ENCODE measurements at regions not wholly inside any gene's neighbourhood (a gene's known extent, or its start where the extent isn't known, plus 50 kb on each side); places are given as distances from the start of the nearest gene placed in this dataset.
A peak's percentile ranks its signal among the peaks of the same experiment; 100 is the strongest.

DNA sequence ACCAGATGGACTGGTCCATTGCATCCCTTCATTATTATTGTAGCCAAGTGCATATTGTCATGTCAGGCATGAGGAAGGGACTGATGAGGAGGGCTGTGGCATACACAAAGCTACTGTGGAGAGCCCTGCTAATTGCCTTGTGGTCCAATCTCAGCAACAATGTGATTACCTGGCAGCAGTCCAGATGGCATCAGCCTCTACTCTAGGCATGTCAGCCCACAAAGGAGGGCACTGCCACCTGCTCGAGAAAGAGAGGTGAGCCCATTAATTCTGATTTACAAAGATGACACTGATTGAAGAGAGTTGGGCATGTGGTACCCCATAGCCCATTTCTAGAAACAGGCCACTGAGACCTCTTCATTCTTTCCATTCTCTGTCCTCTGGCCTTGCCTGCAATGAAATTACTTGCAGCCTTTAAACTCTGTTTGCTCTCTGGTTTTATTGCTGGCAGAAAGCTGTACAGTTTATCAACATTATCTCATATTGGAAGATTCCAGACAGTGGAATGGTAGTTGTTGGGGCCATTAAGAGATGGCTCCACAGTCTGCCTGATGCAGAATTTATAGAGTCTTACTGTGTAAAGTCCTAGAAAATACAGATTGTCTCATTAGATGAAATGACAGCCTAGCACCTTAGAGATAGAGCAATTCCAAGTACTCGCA lies 307.7 kb downstream of the ARPP21 start:
- DNase-seq (ENCODE audit: low read depth), result no peak

- DNase-seq (ENCODE audit: low read depth), result no peak
Measured at GRCh38 chr3:35950021-35950420, 310.7 kb downstream of the ARPP21 start.

DNA sequence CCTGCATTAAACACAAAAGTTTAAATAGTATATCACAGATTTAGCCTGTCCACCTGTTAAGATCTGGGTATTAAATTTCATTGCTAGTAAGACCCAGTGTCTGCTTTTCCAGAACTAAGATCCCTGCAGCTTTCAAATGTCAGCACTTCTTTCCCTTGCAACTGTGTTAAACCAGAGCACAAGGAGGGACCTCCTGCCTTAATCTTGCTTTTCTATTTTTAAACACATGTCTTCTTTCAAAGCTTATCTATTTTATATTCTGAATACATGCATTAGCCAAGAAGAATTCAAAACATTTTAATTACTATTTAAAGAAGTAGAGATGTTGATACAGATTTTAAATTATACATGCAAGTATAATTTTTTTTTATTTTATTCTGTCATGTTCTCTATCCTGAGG lies 315.1 kb downstream of the ARPP21 start:
- no peak for DNase-seq (ENCODE audit: low read depth)

DNA sequence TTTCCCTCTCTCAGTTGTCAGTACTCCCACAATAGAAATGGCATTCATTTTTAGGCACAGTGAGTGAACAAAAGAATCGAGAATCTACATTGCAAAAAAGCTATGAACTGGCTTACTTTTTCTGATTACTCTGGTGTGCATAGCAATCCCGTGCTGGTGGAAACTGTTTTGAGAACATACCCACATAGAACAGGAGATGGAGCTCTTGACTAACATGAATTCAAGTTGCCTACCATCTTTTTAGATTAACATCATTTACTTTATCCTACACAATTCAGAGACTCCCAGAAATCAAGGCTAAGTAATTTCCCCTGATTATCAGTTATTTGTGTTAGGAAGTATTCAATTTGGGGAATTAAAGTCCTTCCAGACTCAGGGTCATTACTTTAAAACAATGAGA lies 326.6 kb downstream of the ARPP21 start:
- DNase-seq (ENCODE audit: low read depth), result peak; percentile 57

DNA sequence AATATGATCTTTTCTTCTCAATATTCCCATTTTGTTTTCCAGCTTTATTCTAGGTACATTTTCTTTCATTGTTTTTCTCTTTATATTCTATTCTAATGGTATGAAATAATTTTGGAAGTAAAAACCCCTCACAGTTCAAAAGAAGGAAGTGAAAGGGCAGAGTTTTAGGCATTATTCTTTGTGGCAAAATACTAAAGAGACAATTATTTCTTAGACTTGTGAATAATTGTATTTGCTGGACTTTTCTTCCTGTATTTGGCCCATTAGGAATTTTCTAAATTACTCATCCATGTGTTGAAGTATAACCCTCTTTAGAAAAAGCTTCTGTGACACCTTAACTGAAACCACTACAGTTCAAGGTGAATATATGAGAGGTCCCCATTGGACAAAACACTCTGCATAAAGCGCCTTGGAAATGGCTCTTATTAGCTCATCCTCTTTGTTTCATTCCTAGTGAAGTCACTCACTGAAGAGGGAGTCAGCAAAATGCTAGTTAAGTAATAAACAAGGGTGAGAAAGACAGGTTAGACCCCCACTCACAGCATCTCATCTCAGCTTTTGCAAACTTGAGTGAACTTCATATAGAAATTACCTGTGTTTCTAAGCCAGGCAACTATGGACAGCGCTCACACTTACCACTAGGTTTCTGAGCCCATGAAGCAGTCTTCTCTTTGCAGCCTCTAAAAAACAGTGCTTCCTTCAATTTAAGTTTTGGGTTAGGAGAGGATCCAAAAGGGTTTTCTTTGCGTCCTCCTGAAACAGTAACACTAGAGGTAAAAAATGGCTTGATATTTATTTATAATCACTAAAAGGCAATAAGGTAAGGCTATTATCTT lies 327.5 kb downstream of the ARPP21 start:
- DNase-seq (ENCODE audit: low read depth), result no peak

DNA sequence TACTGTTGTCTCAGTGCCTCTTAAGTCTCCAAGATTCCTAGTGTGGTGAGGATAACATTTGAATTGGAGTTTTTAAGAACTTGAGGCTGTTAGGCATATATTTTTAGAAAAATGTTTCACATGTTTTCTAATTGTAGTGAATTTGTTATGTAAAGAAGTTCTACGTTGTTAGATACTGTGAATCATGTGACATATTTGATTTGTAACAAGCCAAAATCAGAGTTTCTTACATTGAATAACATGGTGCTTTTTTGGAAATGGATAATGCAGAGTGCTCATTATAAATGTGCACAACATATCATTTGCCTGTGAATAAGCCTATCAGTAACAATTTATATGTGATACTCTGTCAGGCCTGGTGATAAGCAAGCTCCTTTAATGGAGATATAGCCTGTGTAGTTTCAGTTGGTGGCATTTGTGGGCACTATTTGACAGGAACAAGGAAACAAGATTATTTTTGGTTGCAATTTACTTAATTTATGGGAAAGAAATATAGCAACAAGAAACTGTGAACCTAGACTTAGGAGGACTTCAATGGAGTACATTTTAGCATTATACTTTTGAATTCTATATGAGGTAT lies 328.8 kb downstream of the ARPP21 start:
- DNase-seq (ENCODE audit: low read depth), result no peak

DNA sequence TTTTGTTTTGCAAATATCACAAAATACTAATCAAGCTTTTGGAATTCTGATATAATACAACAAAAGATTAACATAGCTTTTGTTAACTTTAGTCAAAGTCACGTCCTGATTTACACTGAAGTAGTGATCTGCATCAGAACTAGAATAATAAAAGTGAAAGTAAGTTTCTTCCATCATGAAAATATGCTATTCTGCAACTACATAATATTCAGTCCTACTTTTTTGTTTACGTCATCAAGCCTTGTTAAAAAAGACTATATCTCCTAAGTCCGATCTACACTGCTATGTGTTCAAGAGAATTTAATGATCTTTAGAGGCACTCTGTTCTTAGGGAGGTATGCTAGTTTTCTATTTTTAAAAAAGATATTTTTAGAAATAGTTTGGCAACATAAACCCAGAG lies 330.1 kb downstream of the ARPP21 start:
- DNase-seq (ENCODE audit: low read depth), result no peak

DNA sequence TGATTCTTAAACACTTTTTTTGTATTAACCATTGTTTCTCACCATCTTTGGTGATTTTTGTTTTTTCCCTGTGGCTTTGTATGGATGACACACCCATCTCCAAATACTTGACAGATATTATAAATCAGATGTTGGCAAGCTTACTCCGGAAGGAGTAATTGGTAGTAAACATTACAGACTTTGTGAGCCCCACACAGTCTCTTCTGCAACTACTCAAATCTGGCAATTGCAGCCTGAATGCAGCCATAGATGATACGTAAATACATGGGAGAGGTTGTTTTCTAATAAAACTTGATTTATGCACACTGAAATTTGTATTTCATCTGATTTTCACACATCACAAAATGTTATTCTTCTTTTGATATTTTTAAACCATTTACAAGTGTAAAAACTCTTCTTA lies 331.5 kb downstream of the ARPP21 start:
- DNase-seq (ENCODE audit: low read depth), result no peak

- DNase-seq (ENCODE audit: low read depth), result no peak
Measured at GRCh38 chr3:35971686-35972085, 332.4 kb downstream of the ARPP21 start.

DNA sequence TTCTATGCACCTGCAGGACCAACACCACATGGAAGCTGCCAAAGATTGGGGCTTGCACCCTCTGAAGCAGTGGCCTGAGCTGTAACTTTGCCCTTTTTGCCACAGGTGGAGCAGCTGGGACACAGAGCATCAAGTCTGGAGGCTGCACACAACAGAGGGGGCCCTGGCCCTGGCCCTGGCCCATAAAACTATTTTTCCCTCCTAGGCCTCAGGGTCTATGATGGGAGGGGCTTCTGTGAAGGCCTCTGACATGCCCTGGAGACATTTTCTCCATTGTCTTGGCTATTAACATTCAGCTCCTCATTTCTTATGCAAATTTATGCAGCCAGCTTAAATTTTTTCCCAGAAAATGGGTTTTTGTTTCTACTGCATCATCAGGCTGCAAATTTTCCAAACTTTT lies 335.5 kb downstream of the ARPP21 start:
- no peak for DNase-seq (ENCODE audit: low read depth)

GRCh38 chr3:35986161-35986560 lies 346.8 kb downstream of the ARPP21 start:
- no peak for DNase-seq (ENCODE audit: low read depth)

GRCh38 chr3:35987386-35987785 lies 348.1 kb downstream of the ARPP21 start:
- DNase-seq (ENCODE audit: low read depth), result no peak

DNA sequence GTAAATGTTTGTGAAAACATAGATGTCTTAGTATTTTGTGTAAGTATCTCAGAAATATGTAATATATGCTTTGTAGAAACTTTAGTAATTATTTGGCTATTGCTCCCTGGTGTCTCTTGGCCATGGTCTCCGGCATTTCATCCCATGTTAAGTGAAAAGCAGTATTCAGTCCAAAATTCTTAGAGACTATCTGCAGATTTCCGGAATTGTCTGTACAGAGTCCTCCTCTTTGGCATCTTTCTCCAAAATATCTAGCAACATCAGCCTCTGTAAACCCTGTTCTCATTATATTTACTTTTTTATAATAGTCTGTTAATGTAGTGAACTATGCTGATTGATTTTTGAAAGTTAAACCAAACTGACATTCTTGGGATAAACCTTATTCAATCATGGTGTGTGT lies 352.7 kb downstream of the ARPP21 start:
- no peak for DNase-seq (ENCODE audit: low read depth)

DNA sequence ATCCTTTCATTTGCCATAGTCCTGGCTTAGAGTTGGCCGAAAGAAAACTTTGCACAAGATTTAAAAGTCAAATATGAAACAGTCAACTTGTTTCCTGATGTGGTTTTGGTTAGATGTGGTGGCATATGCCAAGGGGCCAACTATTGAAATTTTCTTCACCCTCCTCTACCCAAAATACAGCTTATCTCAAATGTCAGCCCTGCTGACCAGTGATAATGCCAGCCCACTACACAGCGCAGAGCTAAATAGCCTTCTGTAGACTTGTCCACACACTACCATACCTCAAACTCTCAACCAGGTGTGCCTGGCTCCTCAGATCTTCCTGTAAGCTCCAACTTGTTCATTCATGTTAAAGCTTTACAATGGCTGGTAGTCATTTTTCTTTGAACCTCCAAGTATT lies 368.5 kb upstream of the STAC start:
- DNase-seq (ENCODE audit: low read depth), result no peak

DNA sequence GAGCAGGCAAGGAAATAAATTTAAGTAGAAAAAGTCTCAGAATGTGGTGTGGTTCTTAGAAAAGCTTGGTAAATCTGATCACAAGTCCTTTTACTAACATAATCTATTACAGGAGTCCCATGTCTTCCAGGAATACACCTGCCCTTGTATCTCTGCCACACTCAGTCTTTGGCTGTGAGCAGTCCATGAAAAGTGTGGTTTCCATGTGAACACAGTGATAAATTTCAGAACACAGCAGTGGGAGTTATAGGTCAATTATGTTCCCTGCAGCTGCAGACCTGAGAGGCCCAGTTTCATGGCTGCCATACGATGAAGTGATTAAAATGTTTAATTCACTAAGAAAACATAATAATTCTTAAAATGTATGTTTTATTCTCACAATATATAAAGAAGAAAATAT lies 366.9 kb upstream of the STAC start:
- DNase-seq (ENCODE audit: low read depth), result no peak

DNA sequence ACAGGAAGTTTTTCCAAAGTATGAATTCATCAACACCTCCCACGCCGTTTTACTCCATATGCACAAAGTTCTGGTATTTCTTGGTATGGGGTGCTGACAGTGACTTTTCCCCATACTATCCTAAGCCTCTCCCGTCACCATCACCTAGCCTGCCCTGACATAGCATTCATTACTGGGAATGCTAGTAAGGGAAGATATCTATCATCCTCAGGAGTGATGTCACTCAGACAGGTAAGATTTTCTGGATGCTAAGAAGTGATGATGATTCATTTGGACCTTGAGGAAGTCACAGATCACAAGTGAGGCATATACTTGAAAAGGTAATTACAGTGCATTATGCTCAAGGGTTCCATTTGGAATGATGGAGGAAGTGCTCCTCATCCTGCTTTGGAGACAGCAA lies 355.1 kb upstream of the STAC start:
- no peak for DNase-seq (ENCODE audit: low read depth)

DNA sequence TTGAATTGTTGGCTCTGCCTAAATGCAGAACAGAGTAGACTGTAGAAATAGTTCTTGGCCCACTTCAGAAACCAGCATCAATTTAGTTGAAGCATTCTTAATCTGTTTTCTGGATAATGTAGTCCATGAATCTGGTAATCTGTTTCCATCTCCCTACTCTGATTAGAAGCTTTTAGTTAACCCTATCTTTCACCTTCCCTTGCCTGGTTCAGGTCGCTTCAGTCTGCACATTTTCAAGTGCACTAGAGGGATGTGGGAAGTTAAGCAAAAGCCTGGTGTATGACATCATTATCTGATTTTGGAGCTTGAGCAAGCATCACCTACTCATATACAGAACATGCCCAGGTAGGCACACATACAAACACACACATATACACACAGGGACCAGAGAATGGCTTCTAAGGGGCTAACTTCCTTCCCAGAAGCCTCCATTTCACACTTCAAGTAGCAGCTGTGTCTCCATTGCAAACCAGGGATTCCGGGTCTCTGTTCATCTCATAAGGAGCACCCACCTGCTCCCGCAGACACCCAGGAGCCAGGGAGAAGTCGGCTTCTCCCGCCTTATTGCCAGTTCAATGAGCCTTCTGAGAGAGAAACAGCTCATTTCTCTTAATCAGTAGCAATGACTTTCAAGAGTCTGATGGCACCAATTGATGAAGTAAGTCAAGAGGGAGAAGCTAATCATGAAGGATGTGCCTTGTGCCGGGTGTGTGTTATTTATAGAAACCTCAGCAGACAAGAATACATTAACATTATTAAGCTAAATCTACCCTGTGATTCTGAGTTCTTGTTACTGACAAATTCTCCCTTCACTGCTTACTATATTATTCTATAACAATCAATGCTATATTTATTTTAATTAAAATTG lies 347.9 kb upstream of the STAC start:
- DNase-seq (ENCODE audit: low read depth), result no peak

DNA sequence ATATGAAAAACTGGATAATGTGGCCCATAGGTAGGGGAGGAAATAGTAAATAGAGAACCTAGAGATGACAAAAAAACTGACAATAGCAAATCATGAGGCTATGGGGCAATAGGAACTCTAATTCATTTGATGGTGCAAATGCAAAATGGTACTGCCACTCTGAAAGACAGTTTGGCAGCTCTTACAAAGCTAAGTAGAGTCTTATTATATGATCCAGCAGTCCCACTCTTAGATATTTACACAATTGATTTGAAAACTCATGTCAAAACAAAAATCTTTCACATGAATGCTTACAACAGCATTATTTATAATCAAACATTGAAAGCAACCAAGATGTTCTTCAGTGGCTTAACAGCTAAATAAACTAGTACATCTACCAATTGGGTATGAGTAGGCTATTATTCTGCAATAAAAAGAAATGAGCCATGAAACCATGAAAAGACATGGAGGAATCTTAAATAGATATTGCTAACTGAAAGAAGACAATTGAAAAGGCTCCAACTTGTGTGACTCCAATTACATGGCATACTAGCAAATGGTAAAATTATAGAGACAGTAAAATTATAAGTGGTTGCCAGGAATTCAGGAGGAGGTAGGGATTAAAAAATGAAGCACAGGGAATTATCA lies 321.8 kb upstream of the STAC start:
- no peak for DNase-seq (ENCODE audit: low read depth)

GRCh38 chr3:36060950-36061349 lies 319.4 kb upstream of the STAC start:
- no peak for DNase-seq (ENCODE audit: low read depth)

GRCh38 chr3:36063992-36064391 lies 316.3 kb upstream of the STAC start:
- peak; percentile 29 for DNase-seq (ENCODE audit: low read depth)

- peak; percentile 47 for DNase-seq (ENCODE audit: low read depth)
Measured at GRCh38 chr3:36065321-36065720, 315.0 kb upstream of the STAC start.
